PFSK-1 (cell line): ENCODE measurements at regions not wholly inside any gene's neighbourhood (a gene's known extent, or its start where the extent isn't known, plus 50 kb on each side); places are given as distances from the start of the nearest gene placed in this dataset.

Experiments
- FOXP2 ChIP-seq: optimal IDR thresholded peaks from 2 replicates; pipeline ENCODE3; 2011; ENCODE audit warnings: borderline replicate concordance, control low read depth, inconsistent platforms; ENCODE audit not compliant: insufficient read depth; ENCODE audit errors: extremely low read length, extremely low read depth
- POLR2AphosphoS5 ChIP-seq: IDR thresholded peaks from 2 replicates; pipeline ENCODE4 v1.6.1; 2012; ENCODE audit warnings: low read depth, mild to moderate bottlenecking, control low read depth, low read length, moderate library complexity
- REST ChIP-seq, 2 experiments: IDR thresholded peaks; 2 replicates each; pipeline versions ENCODE4 v1.6.1 to v1.8.0; 2011 to 2012; ENCODE audit warnings: low read depth in 2 of 2, low read length in 2 of 2, control low read depth in 1 of 2, inconsistent platforms in 1 of 2, mild to moderate bottlenecking in 1 of 2, moderate library complexity in 1 of 2; ENCODE audit not compliant: insufficient read depth in 1 of 2
- SIN3A ChIP-seq: IDR thresholded peaks from 2 replicates; pipeline ENCODE4 v1.6.1; 2012; ENCODE audit warnings: mild to moderate bottlenecking, low read length, moderate library complexity, borderline replicate concordance; ENCODE audit not compliant: insufficient read depth
- TAF1 ChIP-seq: IDR thresholded peaks from 2 replicates; pipeline ENCODE4 v1.6.1; 2012; ENCODE audit warnings: low read length, control low read depth, borderline replicate concordance; ENCODE audit not compliant: insufficient read depth

DNA sequence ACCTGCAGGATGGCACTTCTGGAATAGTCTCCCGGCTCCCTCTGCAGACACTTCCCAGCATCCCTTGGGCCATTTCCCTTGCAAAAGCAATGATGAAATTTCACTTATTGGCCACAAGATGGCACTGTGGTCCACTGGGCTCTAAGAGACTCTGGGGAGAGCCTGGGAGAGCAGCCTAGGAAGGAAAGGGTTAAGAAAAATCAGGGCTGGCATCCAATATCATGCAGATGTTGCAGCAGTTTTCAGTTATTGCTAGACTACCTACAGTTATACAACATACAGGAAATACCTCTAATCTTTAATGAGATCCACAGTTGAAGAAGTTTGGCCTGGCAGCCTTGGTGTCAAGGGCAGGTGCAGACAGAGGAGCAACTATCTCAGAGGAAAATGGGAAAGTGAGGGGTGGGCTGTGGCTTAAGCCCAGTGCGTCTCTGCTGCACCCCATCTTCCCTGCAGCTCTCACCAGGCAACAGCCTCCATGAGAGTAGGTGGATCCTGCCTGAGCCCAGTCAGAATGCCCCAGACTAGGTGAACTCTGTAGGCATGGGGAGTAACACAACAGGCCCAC lies 100.2 kb upstream of the PRSS58 start:
- TF ChIP-seq TAF1 (no peak), POLR2AphosphoS5 (no peak), SIN3A (no peak), REST (IDR thresholded peaks at IDR 0.05; ENCODE audit: insufficient read depth in 1 of 2, low read depth in 2 of 2, low read length in 2 of 2) (no peak), FOXP2 (no peak)

DNA sequence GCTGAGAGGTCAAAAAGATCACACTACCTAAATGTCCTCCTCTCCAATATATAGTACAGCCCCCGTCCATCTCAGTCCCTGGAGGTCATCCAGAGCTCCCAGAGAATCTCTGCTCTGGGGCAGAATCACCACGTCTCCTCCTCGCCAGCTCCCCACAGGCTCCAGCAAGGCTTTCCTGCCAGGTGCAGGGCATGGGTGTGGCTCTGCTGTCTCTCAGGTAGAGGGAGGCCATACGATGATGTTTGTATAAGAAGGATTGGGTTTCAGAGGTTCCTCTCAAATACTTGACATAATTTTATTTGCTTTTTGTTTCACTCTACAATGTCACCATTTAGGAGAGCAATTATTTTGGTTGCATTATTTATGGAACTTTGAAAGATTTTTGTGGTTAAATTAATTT lies 98.3 kb upstream of the PRSS58 start:
- TF ChIP-seq SIN3A (no peak), FOXP2 (no peak), POLR2AphosphoS5 (no peak), TAF1 (no peak), REST (IDR thresholded peaks at IDR 0.05; ENCODE audit: insufficient read depth in 1 of 2, low read depth in 2 of 2, low read length in 2 of 2) (no peak)

DNA sequence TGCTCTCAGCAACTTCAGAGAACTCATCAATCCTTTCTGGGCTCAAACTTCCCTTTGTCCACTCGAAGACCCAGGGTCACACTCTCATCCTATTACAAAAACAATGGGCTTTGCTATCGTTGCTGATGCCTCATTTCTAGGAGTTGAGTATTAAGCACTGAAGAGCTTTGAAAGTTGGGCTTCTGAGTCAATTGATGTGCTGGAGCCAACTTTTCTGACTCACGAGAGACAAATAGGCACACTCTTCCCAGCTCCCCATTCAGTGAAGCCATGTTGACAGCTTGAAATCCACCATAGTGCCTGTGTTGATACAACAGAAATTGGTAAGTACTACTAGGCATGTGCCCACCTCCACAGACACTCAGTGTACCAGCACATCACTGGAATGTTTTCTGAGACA lies 97.5 kb upstream of the PRSS58 start:
- TF ChIP-seq FOXP2 (no peak), SIN3A (no peak), REST (IDR thresholded peaks at IDR 0.05; ENCODE audit: insufficient read depth in 1 of 2, low read depth in 2 of 2, low read length in 2 of 2) (no peak), POLR2AphosphoS5 (no peak), TAF1 (no peak)

DNA sequence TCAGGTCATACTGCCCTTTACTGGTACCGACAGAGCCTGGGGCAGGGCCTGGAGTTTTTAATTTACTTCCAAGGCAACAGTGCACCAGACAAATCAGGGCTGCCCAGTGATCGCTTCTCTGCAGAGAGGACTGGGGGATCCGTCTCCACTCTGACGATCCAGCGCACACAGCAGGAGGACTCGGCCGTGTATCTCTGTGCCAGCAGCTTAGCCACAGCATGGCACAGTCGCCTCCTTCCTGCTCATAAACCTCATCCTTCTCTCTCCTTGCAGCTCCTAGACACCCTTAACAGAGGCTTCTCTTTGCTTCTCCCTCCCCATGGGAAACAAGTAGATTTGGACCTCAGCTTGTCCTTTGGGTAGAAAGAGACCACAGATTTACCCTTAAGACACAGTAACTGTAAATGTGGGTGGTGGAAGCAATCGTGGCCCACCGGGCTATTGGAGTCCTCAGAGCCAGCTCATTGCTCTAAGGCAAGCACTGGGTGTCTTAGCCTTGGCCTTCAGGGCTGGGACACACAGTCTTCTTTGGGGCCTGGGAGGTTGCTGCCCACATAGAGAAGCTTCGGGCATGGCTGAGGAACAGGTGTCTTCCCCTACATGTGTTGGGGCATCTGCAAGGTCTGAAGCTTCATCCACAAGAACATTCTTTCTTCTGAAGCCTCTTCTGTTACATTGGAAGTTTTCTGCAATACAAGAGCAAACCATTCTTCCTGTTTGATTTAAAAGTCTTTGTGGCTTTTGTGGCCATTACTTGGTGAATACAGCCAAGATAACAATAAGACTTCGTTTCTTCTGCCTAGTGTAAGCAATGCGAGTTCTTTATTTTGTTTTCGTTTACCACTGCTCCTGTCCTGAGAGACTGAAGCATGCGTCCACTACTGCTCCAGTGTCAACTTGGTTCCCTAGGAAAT lies 95.5 kb upstream of the PRSS58 start:
- TF ChIP-seq FOXP2 (no peak), REST (IDR thresholded peaks at IDR 0.05; ENCODE audit: insufficient read depth in 1 of 2, low read depth in 2 of 2, low read length in 2 of 2) (no peak), SIN3A (no peak), TAF1 (no peak), POLR2AphosphoS5 (no peak)
